BE2C (cell line): ENCODE measurements at regions not wholly inside any gene's neighbourhood (a gene's known extent, or its start where the extent isn't known, plus 50 kb on each side); places are given as distances from the start of the nearest gene placed in this dataset.

ENCODE experiments used
- DNase-seq: peaks from one replicate; pipeline ENCODE4 v3.0.0-alpha.2; 2020
- H3K27me3 ChIP-seq: fragments of 250-450 bp; sonication (Bioruptor Pico); 2 replicates; pipeline ENCODE4 v1.5.1; 2020; ENCODE audit warnings: mild to moderate bottlenecking
- H3K36me3 ChIP-seq: fragments of 250-450 bp; sonication (Bioruptor Pico); 2 replicates; pipeline ENCODE4 v1.5.1; 2020; ENCODE audit warnings: mild to moderate bottlenecking
- H3K4me1 ChIP-seq: fragments of 250-450 bp; sonication (Bioruptor Pico); 2 replicates; pipeline ENCODE4 v1.5.1; 2020
- H3K4me3 ChIP-seq: 2 replicates; pipeline ENCODE4 v1.5.1; 2011; ENCODE audit warnings: low read depth, low read length
- H3K9me3 ChIP-seq: fragments of 250-450 bp; sonication (Bioruptor Pico); 2 replicates; pipeline ENCODE4 v1.5.1; 2020
- CTCF ChIP-seq: IDR thresholded peaks from 2 replicates; pipeline ENCODE4 v1.5.1; 2012; ENCODE audit warnings: mild to moderate bottlenecking, low read depth, low read length

DNA sequence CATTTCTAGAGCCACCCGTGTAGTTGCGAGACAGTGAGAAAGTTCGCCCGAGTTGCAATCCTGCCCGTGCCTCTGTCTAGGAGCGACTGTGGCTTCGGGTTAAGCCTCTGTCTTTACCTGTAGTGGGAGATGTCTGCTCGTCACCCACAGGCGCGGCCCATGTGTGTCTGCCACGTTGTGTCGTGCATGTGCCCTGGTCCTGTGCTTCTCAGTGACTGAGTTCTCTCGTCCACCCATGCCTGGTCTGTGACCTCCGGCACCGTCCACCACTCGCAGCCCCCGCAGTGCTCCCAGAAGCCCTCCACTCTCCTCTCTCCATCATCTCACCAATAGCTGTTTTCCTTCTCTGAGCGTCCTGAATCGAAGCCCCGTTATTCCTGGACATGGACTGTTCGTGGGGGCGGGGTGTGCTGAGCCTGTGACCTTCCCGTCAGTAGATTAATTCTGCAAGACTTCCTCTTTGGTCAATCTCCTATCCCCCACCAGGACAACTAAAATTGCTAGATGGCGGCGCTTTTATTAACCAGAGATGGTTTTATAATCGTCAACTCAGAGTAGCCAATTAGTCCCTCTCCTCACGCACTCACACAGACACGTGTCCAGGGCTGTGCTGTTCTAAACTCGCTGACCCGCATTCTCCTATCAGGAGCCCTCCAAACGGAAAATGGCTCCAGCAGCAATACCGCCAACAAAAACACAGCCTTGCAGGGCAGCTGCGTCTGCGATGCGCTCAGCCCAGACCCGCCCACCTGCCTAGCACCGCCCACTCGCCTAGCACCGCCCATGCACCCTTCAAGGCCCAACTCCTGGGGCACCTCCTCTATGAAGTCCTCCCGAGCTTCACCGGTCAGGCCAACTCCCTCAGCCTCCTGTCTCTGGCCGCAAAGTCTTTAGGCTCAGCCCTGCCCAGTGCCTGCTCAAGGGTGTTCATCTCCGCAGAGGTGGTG is 119.4 kb downstream of the TWIST2 start:
- H3K4me1 ChIP-seq = no peaks in the 10 kb centered on the region
- no peak for DNase-seq
- no peak overlapping the region for H3K4me3 ChIP-seq
- TF ChIP-seq CTCF = no peak
- no peaks in the 10 kb centered on the region for H3K27me3 ChIP-seq
- no peaks in the 10 kb centered on the region for H3K9me3 ChIP-seq
- H3K36me3 ChIP-seq = no peaks in the 10 kb centered on the region

- no peak for DNase-seq
- no peak for TF ChIP-seq CTCF
- H3K4me3 ChIP-seq = no peak overlapping the region
Observed at GRCh38 chr2:238967978-238968360, 120.1 kb downstream of the TWIST2 start.

DNA sequence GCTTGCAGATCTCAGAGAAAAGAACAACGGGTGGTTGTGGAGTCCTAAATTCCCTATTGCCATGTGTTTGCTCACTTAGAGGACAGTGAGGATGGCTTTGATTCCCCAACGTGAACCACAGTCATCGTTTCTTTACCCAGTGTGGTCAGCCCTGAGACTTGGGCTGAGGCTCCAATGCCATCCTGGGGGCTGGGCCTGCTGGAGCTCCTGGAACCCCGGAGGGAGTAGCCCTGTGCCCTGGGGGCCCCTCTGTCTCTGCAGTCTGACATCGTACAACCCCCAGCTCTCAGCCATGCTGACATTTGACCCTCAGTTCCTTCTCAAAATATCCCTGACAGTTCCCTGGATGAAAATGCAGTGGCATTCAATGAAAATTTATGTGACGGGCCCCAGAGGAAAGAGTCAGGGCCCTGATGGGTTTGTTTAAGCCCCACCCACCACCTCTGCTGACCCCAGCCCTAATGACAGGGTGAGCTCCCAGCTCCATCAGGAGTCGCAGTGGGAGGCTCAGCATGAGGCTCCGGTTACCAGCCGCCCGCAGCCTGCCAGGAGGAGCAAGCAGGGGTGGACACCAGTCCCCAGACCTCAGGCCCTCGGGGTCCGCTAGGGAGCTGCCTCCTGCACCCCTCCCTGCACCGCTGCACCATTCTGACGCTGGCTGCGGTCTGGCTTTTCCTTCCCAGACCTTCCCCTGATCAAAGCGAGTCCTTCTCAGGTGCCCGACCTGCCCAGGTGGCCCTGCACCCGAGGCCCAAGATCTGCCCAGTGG is 120.9 kb downstream of the TWIST2 start:
- H3K4me3 ChIP-seq = no peak overlapping the region
- TF ChIP-seq CTCF = no peak
- H3K9me3 ChIP-seq = no peaks in the 10 kb centered on the region
- no peaks in the 10 kb centered on the region for H3K27me3 ChIP-seq
- H3K4me1 ChIP-seq = no peaks in the 10 kb centered on the region
- H3K36me3 ChIP-seq = no peaks in the 10 kb centered on the region
- no peak for DNase-seq

More at GRCh38 chr2:238967978-238968360, 120.1 kb downstream of the TWIST2 start:
- no peaks in the 10 kb centered on the region for H3K4me1 ChIP-seq
- no peaks in the 10 kb centered on the region for H3K36me3 ChIP-seq
- no peaks in the 10 kb centered on the region for H3K9me3 ChIP-seq
- no peaks in the 10 kb centered on the region for H3K27me3 ChIP-seq

GRCh38 chr2:238969857-238970256 is 122.0 kb downstream of the TWIST2 start:
- no peaks in the 10 kb centered on the region for H3K36me3 ChIP-seq
- DNase-seq = no peak
- H3K4me1 ChIP-seq = no peaks in the 10 kb centered on the region
- H3K27me3 ChIP-seq = no peaks in the 10 kb centered on the region
- H3K4me3 ChIP-seq = no peak overlapping the region
- no peak for TF ChIP-seq CTCF
- H3K9me3 ChIP-seq = no peaks in the 10 kb centered on the region

GRCh38 chr2:238970553-238971081 is 122.7 kb downstream of the TWIST2 start:
- peak; percentile 57 for DNase-seq
- H3K27me3 ChIP-seq = no peaks in the 10 kb centered on the region
- H3K9me3 ChIP-seq = no peaks in the 10 kb centered on the region
- no peaks in the 10 kb centered on the region for H3K36me3 ChIP-seq
- no peaks in the 10 kb centered on the region for H3K4me1 ChIP-seq
- H3K4me3 ChIP-seq = no peak overlapping the region
- TF ChIP-seq CTCF = peak; percentile 97
